ENCODE measurements at regions not wholly inside any gene's neighbourhood (a gene's known extent, or its start where the extent isn't known, plus 50 kb on each side); places are given as distances from the start of the nearest gene placed in this dataset.

- Mint-ChIP-seq H3K27me3 (ENCODE audit: unreplicated experiment) (no peaks in the 10 kb centered on the region), H3K36me3 (ENCODE audit: low read depth, unreplicated experiment) (no peaks in the 10 kb centered on the region), H3K4me1 (ENCODE audit: unreplicated experiment) (peaks cover 5% of the 10 kb centered on the region), H3K27ac (ENCODE audit: unreplicated experiment) (no peak overlapping the region), H3K9me3 (ENCODE audit: unreplicated experiment) (no peaks in the 10 kb centered on the region), H3K4me3 (ENCODE audit: unreplicated experiment) (no peak overlapping the region)
- no peak for TF ChIP-seq CTCF (IDR thresholded peaks at IDR 0.05; ENCODE audit: unreplicated experiment)
- no peak for DNase-seq (ENCODE audit: low spot score)
These were observed 59.5 kb upstream of the ARHGAP5 start for GRCh38 chr14:32017587-32017986.

- H3K4me3 Mint-ChIP-seq (ENCODE audit: unreplicated experiment) = no peak overlapping the region
- no peak for TF ChIP-seq CTCF (IDR thresholded peaks at IDR 0.05; ENCODE audit: unreplicated experiment)
- H3K27ac Mint-ChIP-seq (ENCODE audit: unreplicated experiment) = no peak overlapping the region
- H3K9me3 Mint-ChIP-seq (ENCODE audit: unreplicated experiment) = no peaks in the 10 kb centered on the region
- no peaks in the 10 kb centered on the region for H3K27me3 Mint-ChIP-seq (ENCODE audit: unreplicated experiment)
- H3K4me1 Mint-ChIP-seq (ENCODE audit: unreplicated experiment) = peaks cover 5% of the 10 kb centered on the region
- no peak for DNase-seq (ENCODE audit: low spot score)
- no peaks in the 10 kb centered on the region for H3K36me3 Mint-ChIP-seq (ENCODE audit: low read depth, unreplicated experiment)
These were observed 58.6 kb upstream of the ARHGAP5 start for GRCh38 chr14:32018391-32019092.

DNA sequence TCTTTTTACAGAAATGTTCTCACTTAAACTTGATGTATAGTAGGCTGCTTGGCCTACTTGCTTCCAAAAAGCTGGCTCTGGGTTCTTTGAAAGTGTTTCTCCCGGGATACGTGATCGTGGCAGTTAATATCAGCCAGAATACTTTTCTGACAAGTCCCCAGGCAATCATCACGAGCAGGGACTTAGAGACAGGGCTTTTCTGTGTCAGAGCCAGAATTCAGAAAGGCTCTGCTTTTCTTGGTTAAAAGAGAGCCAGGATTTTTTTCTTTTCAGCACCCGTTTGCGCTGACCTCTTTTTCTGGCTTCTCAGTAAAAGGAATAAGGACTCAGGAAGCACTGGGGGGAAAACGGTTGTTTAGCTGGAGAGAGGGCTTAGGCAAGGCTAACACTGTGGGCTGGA lies 57.8 kb upstream of the ARHGAP5 start:
- Mint-ChIP-seq H3K4me1 (ENCODE audit: unreplicated experiment) (peaks cover 2% of the 10 kb centered on the region), H3K9me3 (ENCODE audit: unreplicated experiment) (no peaks in the 10 kb centered on the region), H3K27ac (ENCODE audit: unreplicated experiment) (no peak overlapping the region), H3K36me3 (ENCODE audit: low read depth, unreplicated experiment) (no peaks in the 10 kb centered on the region), H3K27me3 (ENCODE audit: unreplicated experiment) (no peaks in the 10 kb centered on the region), H3K4me3 (ENCODE audit: unreplicated experiment) (no peak overlapping the region)
- no peak for TF ChIP-seq CTCF (IDR thresholded peaks at IDR 0.05; ENCODE audit: unreplicated experiment)
- no peak for DNase-seq (ENCODE audit: low spot score)

- Mint-ChIP-seq H3K27me3 (ENCODE audit: unreplicated experiment) (no peaks in the 10 kb centered on the region), H3K9me3 (ENCODE audit: unreplicated experiment) (no peaks in the 10 kb centered on the region), H3K4me1 (ENCODE audit: unreplicated experiment) (no peaks in the 10 kb centered on the region), H3K4me3 (ENCODE audit: unreplicated experiment) (no peak overlapping the region), H3K27ac (ENCODE audit: unreplicated experiment) (no peak overlapping the region), H3K36me3 (ENCODE audit: low read depth, unreplicated experiment) (no peaks in the 10 kb centered on the region)
- TF ChIP-seq CTCF (IDR thresholded peaks at IDR 0.05; ENCODE audit: unreplicated experiment) = no peak
- DNase-seq (ENCODE audit: low spot score) = no peak
These were observed 56.2 kb upstream of the ARHGAP5 start for GRCh38 chr14:32020882-32021281.

DNA sequence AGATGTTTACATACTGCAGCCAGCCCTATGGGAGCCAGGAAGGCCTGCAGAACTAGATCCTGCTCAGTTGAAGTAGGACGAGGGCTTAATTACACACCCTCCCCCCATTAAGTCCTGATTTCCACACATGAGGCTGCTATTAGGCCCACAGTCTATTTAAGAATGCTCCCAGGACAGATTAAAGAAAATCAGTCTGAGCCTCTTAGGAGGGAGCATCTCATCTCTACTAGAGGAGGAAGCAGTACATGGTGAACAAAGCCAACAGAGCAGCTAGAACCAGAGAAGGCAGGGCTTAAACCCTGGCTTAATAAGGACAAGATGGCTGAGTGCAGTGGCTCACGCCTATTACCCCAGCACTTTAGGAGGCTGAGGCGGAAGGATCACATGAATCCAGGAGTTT lies 55.8 kb upstream of the ARHGAP5 start:
- Mint-ChIP-seq H3K36me3 (ENCODE audit: low read depth, unreplicated experiment) (no peaks in the 10 kb centered on the region), H3K9me3 (ENCODE audit: unreplicated experiment) (no peaks in the 10 kb centered on the region), H3K27ac (ENCODE audit: unreplicated experiment) (no peak overlapping the region), H3K4me1 (ENCODE audit: unreplicated experiment) (no peaks in the 10 kb centered on the region), H3K27me3 (ENCODE audit: unreplicated experiment) (no peaks in the 10 kb centered on the region), H3K4me3 (ENCODE audit: unreplicated experiment) (no peak overlapping the region)
- DNase-seq (ENCODE audit: low spot score) = no peak
- no peak for TF ChIP-seq CTCF (IDR thresholded peaks at IDR 0.05; ENCODE audit: unreplicated experiment)
